Activated CD4-positive, alpha-beta T cell treated with anti-CD3 and anti-CD28 coated beads, Interleukin-2, Interleukin-6, amounts not matched to agents 100 ng/mL and 50 ng/mL, durations not matched to agents 16 hours and 8 hours (primary cell): ENCODE measurements at regions not wholly inside any gene's neighbourhood (a gene's known extent, or its start where the extent isn't known, plus 50 kb on each side); places are given as distances from the start of the nearest gene placed in this dataset.
A peak's percentile ranks its signal among the peaks of the same experiment; 100 is the strongest.

ENCODE experiments used
- DNase-seq: peaks from one replicate; pipeline ENCODE4 v3.0.0-alpha.2; 2020

- DNase-seq = no peak
Measured at GRCh38 chr1:91575909-91576519, 75.4 kb downstream of the CDC7 start.

- DNase-seq = no peak
Measured at GRCh38 chr1:91578320-91579109, 77.9 kb downstream of the CDC7 start.

- no peak for DNase-seq
Measured at GRCh38 chr1:91579658-91580228, 79.1 kb downstream of the CDC7 start.

GRCh38 chr1:91582431-91582921 lies 81.8 kb downstream of the CDC7 start:
- no peak for DNase-seq

- no peak for DNase-seq
Measured at GRCh38 chr1:91583326-91583755, 82.7 kb downstream of the CDC7 start.

GRCh38 chr1:91584309-91584708 lies 83.7 kb downstream of the CDC7 start:
- DNase-seq = no peak

- no peak for DNase-seq
Measured at GRCh38 chr1:91584878-91585277, 84.2 kb downstream of the CDC7 start.

GRCh38 chr1:91585502-91585901 lies 84.9 kb downstream of the CDC7 start:
- DNase-seq = no peak

- no peak for DNase-seq
Measured at GRCh38 chr1:91585982-91586381, 85.3 kb downstream of the CDC7 start.

GRCh38 chr1:91589437-91589836 lies 88.8 kb downstream of the CDC7 start:
- no peak for DNase-seq

GRCh38 chr1:91591175-91591974 lies 90.7 kb downstream of the CDC7 start:
- DNase-seq = peak; percentile 42

- DNase-seq = peak; percentile 20
Measured at GRCh38 chr1:91592716-91593477, 92.2 kb downstream of the CDC7 start.

- no peak for DNase-seq
Measured at GRCh38 chr1:91594383-91595055, 93.9 kb downstream of the CDC7 start.

- DNase-seq = peak; percentile 48
Measured at GRCh38 chr1:91596474-91596873, 95.8 kb downstream of the CDC7 start.

- no peak for DNase-seq
Measured at GRCh38 chr1:91597215-91597614, 96.6 kb downstream of the CDC7 start.

GRCh38 chr1:91600431-91601337 lies 100.0 kb downstream of the CDC7 start:
- DNase-seq = no peak

- DNase-seq = no peak
Measured at GRCh38 chr1:91601554-91602376, 101.1 kb downstream of the CDC7 start.

- DNase-seq = peak; percentile 36
Measured at GRCh38 chr1:91603409-91603808, 102.8 kb downstream of the CDC7 start.

- DNase-seq = no peak
Measured at GRCh38 chr1:91604632-91605031, 104.0 kb downstream of the CDC7 start.

GRCh38 chr1:91605566-91605965 lies 104.9 kb downstream of the CDC7 start:
- DNase-seq = no peak
